ENCODE measurements at regions not wholly inside any gene's neighbourhood (a gene's known extent, or its start where the extent isn't known, plus 50 kb on each side); places are given as distances from the start of the nearest gene placed in this dataset.
"Not testable (repeated sequence)": the region's sequence is repeated elsewhere in the genome, so short reads cannot be mapped to it uniquely, and the experiment has no call there.

DNA sequence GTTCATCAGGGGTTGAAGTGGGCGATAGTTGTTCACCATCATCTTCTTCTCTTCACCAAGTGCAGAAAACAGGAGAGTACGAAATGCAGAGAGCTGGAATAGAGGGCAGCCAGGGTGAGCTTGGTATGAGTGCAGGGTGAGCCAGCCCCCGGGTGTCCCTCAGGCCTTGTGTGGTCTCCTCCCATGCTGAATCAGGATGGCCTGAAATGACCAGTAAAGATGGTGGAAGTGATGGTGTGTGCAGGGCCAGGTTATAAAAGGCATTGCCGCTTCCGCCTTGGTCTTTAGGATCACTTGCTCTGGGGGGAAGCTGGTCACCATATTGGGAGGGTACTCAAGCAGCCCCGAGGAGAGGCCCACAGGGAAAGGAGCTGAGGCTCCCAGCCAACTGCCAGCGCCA, 66.4 kb upstream of the METTL9 start:
- not testable (repeated sequence) for H3K4me2 ChIP-seq (ENCODE audit: low read length); H3K36me3 ChIP-seq (ENCODE audit: insufficient read depth, low read length); H3K79me2 ChIP-seq (replicated peaks; ENCODE audit: insufficient read depth, low read length); H3K9me3 ChIP-seq (ENCODE audit: low read length); H3K9me2 ChIP-seq (ENCODE audit: insufficient read depth, low read length); H2AFZ ChIP-seq (ENCODE audit: low read depth, low read length); H3K4me3 ChIP-seq (ENCODE audit: low read length); H3K27me3 ChIP-seq (ENCODE audit: insufficient read depth, low read depth, low read length); H3F3A ChIP-seq (ENCODE audit: insufficient read depth, low read length, poor library complexity, severe bottlenecking); H3K27ac ChIP-seq (ENCODE audit: low read length); H3K9ac ChIP-seq (ENCODE audit: low read length); H4K20me1 ChIP-seq (ENCODE audit: insufficient read depth)

DNA sequence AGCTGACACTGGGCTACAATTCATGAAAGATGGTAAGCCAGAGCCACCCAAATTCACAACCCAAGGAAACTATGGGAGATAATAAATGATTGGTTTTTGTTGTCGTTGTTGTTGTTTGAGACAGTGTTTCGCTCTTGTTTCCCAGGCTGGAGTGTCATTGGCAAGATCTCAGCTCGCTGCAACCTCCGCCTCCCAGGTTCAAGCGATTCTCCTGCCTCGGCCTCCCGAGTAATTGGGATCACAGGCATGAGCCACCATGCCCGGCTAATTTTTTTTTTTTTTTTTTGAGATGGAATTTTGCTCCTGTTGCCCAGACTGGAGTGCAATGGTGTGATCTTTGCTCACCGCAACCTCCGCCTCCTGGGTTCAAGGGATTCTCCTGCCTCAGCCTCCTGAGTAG, 65.9 kb upstream of the METTL9 start:
- not testable (repeated sequence) for H3F3A ChIP-seq (ENCODE audit: insufficient read depth, low read length, poor library complexity, severe bottlenecking); H2AFZ ChIP-seq (ENCODE audit: low read depth, low read length); H3K27ac ChIP-seq (ENCODE audit: low read length); H3K9me3 ChIP-seq (ENCODE audit: low read length); H3K36me3 ChIP-seq (ENCODE audit: insufficient read depth, low read length); H3K27me3 ChIP-seq (ENCODE audit: insufficient read depth, low read depth, low read length); H3K4me2 ChIP-seq (ENCODE audit: low read length); H3K79me2 ChIP-seq (replicated peaks; ENCODE audit: insufficient read depth, low read length); H4K20me1 ChIP-seq (ENCODE audit: insufficient read depth); H3K4me3 ChIP-seq (ENCODE audit: low read length); H3K9me2 ChIP-seq (ENCODE audit: insufficient read depth, low read length); H3K9ac ChIP-seq (ENCODE audit: low read length)

DNA sequence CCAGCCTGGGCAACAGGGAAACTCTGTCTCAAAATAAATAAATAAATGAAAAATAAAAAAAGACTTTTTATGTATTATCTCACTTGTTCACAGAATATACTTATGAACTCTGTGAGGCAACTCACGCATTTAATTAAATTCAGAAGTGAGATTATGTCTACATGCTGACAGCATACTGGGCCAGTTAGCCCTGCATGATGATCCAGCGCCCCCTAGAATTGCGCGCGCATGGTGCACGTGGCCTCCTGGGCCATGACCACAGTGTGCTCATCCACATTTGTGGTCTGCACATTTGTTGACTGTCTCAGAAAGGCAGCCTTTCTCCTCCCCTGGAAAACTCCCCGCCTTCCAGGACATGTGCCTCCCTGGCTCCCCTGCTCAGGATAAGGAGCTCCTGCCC, 64.8 kb upstream of the METTL9 start:
- not testable (repeated sequence) for H3K9me3 ChIP-seq (ENCODE audit: low read length); H3K27ac ChIP-seq (ENCODE audit: low read length); H3K9ac ChIP-seq (ENCODE audit: low read length); H3F3A ChIP-seq (ENCODE audit: insufficient read depth, low read length, poor library complexity, severe bottlenecking); H3K27me3 ChIP-seq (ENCODE audit: insufficient read depth, low read depth, low read length); H3K79me2 ChIP-seq (replicated peaks; ENCODE audit: insufficient read depth, low read length); H2AFZ ChIP-seq (ENCODE audit: low read depth, low read length); H4K20me1 ChIP-seq (ENCODE audit: insufficient read depth); H3K36me3 ChIP-seq (ENCODE audit: insufficient read depth, low read length); H3K4me3 ChIP-seq (ENCODE audit: low read length); H3K9me2 ChIP-seq (ENCODE audit: insufficient read depth, low read length); H3K4me2 ChIP-seq (ENCODE audit: low read length)

DNA sequence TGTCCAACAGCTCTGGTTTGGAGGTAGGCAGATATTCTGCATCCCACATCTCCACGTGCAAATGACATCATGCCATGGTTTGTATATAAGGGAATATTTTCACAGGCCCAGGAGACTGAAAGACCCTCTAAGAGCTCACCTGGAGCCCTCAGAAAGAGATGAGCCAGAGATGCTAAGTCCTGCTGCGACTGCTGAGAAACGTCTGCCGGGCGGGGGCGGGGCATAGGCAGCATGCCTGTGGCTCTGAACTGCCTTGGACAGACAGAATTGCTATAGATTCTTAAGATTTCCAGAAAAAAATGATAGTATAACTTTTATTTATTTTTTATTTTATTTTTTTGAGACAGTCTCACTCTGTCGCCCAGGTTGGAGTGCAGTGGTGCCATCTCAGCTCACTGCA, 64.2 kb upstream of the METTL9 start:
- H2AFZ ChIP-seq (ENCODE audit: low read depth, low read length); H3K9me3 ChIP-seq (ENCODE audit: low read length); H3K4me2 ChIP-seq (ENCODE audit: low read length); H3K79me2 ChIP-seq (replicated peaks; ENCODE audit: insufficient read depth, low read length); H3K36me3 ChIP-seq (ENCODE audit: insufficient read depth, low read length); H3K4me3 ChIP-seq (ENCODE audit: low read length); H3F3A ChIP-seq (ENCODE audit: insufficient read depth, low read length, poor library complexity, severe bottlenecking); H3K27ac ChIP-seq (ENCODE audit: low read length); H3K9me2 ChIP-seq (ENCODE audit: insufficient read depth, low read length); H3K27me3 ChIP-seq (ENCODE audit: insufficient read depth, low read depth, low read length); H3K9ac ChIP-seq (ENCODE audit: low read length); H4K20me1 ChIP-seq (ENCODE audit: insufficient read depth): not testable (repeated sequence)

DNA sequence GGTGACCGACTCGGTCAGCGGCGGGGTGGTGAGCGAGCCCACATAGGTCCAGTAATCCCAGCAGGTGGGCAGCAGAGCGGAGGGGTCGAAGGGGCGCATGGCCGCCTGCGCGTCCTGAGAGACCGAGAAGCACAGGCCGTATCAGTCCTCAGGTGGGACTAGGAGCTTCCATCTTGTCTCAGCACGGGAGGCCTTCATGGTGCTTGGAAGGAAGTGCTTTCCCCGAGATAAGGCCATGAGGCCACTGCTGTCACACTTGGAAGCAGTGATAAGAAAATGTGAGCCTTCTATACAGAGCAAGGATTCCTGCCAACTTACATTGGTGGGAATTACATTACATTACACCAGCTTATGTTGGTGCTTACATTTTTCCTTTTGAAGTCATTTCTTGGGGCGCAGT, 62.6 kb upstream of the METTL9 start:
- H4K20me1 ChIP-seq (ENCODE audit: insufficient read depth); H3K36me3 ChIP-seq (ENCODE audit: insufficient read depth, low read length); H3K27ac ChIP-seq (ENCODE audit: low read length); H3K4me3 ChIP-seq (ENCODE audit: low read length); H3K9me3 ChIP-seq (ENCODE audit: low read length); H3K27me3 ChIP-seq (ENCODE audit: insufficient read depth, low read depth, low read length); H3F3A ChIP-seq (ENCODE audit: insufficient read depth, low read length, poor library complexity, severe bottlenecking); H3K4me2 ChIP-seq (ENCODE audit: low read length); H3K9ac ChIP-seq (ENCODE audit: low read length); H3K9me2 ChIP-seq (ENCODE audit: insufficient read depth, low read length); H2AFZ ChIP-seq (ENCODE audit: low read depth, low read length); H3K79me2 ChIP-seq (replicated peaks; ENCODE audit: insufficient read depth, low read length): not testable (repeated sequence)

DNA sequence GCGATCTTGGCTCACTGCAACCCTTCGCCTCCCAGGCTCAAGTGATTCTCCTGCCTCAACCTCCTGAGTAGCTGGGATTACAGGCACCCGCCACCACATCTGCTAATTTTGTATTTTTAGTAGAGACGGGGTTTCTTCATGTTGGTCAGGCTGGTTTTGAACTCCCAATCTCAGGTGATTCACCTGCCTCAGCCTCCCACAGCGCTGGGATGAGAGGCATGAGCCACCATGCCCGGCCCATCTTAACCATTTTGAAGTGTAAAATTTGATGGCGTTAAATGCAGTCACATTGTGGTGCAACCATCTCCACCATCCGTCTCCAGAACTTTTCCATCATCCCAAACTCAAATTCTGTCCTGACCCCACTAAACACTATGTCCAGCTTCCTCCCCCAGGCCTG, 61.8 kb upstream of the METTL9 start:
- not testable (repeated sequence) for H3K9me2 ChIP-seq (ENCODE audit: insufficient read depth, low read length); H3K4me3 ChIP-seq (ENCODE audit: low read length); H3K9ac ChIP-seq (ENCODE audit: low read length); H3K27me3 ChIP-seq (ENCODE audit: insufficient read depth, low read depth, low read length); H3K4me2 ChIP-seq (ENCODE audit: low read length); H2AFZ ChIP-seq (ENCODE audit: low read depth, low read length); H3K79me2 ChIP-seq (replicated peaks; ENCODE audit: insufficient read depth, low read length); H3K36me3 ChIP-seq (ENCODE audit: insufficient read depth, low read length); H3K9me3 ChIP-seq (ENCODE audit: low read length); H4K20me1 ChIP-seq (ENCODE audit: insufficient read depth); H3F3A ChIP-seq (ENCODE audit: insufficient read depth, low read length, poor library complexity, severe bottlenecking); H3K27ac ChIP-seq (ENCODE audit: low read length)

DNA sequence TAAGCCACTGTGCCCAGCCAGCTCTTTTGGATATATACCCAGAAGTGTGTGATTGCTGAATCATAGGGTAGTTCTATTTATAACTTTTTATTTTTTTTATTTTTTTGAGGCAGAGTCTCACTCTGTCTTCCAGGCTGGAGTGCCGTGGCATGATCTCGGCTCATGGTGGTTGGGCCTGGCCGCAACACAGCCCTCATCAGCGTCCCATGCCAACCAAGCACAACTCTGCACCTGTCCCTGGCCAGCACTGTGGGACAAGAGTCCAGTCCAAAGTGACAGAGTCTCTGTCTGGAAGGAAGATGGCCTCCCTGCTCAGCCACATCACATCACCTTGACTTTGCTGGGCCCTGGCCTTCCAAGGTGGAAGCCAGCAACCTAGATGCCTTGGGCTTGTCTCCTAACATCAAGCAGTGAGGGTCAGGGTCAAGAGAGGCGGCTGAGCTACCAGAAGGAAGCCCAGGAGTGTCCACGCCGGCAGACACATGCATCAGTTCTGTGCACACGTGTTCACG, 60.2 kb upstream of the METTL9 start:
- not testable (repeated sequence) for H3K79me2 ChIP-seq (replicated peaks; ENCODE audit: insufficient read depth, low read length); H3F3A ChIP-seq (ENCODE audit: insufficient read depth, low read length, poor library complexity, severe bottlenecking); H3K9ac ChIP-seq (ENCODE audit: low read length); H4K20me1 ChIP-seq (ENCODE audit: insufficient read depth); H3K36me3 ChIP-seq (ENCODE audit: insufficient read depth, low read length); H3K9me2 ChIP-seq (ENCODE audit: insufficient read depth, low read length); H3K27me3 ChIP-seq (ENCODE audit: insufficient read depth, low read depth, low read length); H3K27ac ChIP-seq (ENCODE audit: low read length); H3K4me2 ChIP-seq (ENCODE audit: low read length); H2AFZ ChIP-seq (ENCODE audit: low read depth, low read length); H3K4me3 ChIP-seq (ENCODE audit: low read length); H3K9me3 ChIP-seq (ENCODE audit: low read length)

DNA sequence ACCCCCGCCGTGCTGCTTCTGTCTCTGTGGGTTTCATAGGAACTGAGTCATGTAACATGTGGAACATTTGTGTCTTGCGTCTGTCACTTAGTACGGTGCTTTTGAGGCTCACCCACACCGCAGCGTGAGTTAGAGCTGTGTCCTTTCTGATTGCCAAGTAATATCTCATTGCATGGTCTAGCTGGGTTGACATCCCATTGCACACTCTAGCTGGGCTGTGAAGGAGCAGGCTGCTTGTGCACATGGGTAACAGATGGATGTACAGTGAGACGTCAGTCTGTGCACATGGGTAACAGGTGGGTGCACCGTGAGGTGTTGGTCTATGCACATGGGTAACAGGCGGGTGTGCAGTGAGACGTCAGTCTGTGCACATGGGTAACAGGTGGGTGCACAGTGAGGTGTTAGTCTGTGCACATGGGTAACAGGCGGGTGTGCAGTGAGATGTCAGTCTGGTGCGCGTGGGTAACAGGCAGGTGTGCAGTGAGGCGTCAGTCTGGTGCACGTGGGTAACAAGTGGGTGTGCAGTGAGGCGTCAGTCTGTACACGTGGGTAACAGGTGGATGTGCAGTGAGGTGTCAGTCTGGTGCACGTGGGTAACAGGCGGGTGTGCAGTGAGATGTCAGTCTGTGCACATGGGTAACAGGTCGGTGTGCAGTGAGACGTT, 58.5 kb upstream of the METTL9 start:
- not testable (repeated sequence) for H3K79me2 ChIP-seq (replicated peaks; ENCODE audit: insufficient read depth, low read length); H3K4me2 ChIP-seq (ENCODE audit: low read length); H3K4me3 ChIP-seq (ENCODE audit: low read length); H3K27ac ChIP-seq (ENCODE audit: low read length); H3K36me3 ChIP-seq (ENCODE audit: insufficient read depth, low read length); H2AFZ ChIP-seq (ENCODE audit: low read depth, low read length); H3K9me3 ChIP-seq (ENCODE audit: low read length); H3K9me2 ChIP-seq (ENCODE audit: insufficient read depth, low read length); H4K20me1 ChIP-seq (ENCODE audit: insufficient read depth); H3K9ac ChIP-seq (ENCODE audit: low read length); H3K27me3 ChIP-seq (ENCODE audit: insufficient read depth, low read depth, low read length); H3F3A ChIP-seq (ENCODE audit: insufficient read depth, low read length, poor library complexity, severe bottlenecking)
